ENCODE measurements at regions not wholly inside any gene's neighbourhood (a gene's known extent, or its start where the extent isn't known, plus 50 kb on each side); places are given as distances from the start of the nearest gene placed in this dataset.

DNA sequence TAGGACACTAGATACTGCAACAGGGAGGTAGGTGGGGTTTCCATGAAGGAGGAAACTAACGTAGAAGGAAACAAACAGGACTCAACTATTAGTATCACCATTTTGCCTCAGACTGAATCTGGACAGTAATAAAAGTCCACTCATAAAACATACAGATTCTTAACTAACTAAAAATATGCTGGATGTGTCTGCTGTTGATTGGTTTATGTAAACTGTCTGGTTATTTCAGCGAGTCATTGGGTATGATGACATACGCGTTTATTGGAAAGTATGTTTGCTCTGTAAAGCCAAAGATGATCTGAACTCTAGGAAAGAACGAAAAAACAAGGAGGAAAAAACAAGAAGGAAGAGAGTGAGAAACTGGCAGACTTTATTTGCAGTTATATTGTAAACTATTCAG, 1816.1 kb upstream of the LRRTM1 start (continued):
- TF ChIP-seq MEIS1 (CRISPR knock-in tag; IDR thresholded peaks at IDR 0.05; ENCODE audit: borderline replicate concordance): no peak

DNA sequence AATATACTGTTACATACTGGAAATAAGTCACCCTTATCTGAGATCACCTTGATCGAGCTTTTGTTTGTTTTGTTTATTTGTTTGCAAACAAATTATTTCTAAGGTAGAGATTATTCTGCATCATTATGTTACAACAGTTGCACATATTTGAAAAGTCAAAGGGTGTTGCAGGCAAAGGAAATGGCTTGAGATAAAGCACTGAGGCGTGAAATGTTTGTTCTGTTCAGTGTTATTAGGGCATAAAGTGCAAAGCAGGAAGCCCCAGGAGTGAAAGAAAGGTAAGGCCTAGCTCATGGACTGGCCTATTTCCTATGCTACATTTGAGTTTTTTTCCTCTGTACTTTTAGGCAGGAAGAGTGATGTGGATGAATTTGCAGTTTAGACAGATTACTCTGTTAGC, 1815.6 kb upstream of the LRRTM1 start:
- ChIA-PET POLR2A (no interaction called here), CTCF (interaction anchor here (0.6 to 0.7 kb wide), 2 partner anchors 96 to 1276 kb away, joined by 3 to 4 read pairs; no protein-coding TSS in a partner anchor)
- Histone ChIP-seq H3K9me3 (ENCODE audit: control insufficient read depth, insufficient read depth, low read depth, low read length) (no peaks in the 10 kb centered on the region), H3K4me1 (ENCODE audit: control insufficient read depth, insufficient read depth, low read length) (no peaks in the 10 kb centered on the region), H3K4me3 (ENCODE audit: low read depth, low read length) (no peak overlapping the region), H3K36me3 (ENCODE audit: control insufficient read depth in 2 of 2, insufficient read depth in 1 of 2, low read length in 2 of 2) (no peaks in the 10 kb centered on the region), H3K27ac (ENCODE audit: extremely low read depth, low read depth, low read length) (no peak overlapping the region)
- TF ChIP-seq ZNF791 (tag by site-specific recombination; IDR thresholded peaks at IDR 0.05): no peak
- TF ChIP-seq, protein P1, sequence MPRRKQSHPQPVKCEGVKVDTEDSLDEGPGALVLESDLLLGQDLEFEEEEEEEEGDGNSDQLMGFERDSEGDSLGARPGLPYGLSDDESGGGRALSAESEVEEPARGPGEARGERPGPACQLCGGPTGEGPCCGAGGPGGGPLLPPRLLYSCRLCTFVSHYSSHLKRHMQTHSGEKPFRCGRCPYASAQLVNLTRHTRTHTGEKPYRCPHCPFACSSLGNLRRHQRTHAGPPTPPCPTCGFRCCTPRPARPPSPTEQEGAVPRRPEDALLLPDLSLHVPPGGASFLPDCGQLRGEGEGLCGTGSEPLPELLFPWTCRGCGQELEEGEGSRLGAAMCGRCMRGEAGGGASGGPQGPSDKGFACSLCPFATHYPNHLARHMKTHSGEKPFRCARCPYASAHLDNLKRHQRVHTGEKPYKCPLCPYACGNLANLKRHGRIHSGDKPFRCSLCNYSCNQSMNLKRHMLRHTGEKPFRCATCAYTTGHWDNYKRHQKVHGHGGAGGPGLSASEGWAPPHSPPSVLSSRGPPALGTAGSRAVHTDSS (tag by site-specific recombination; IDR thresholded peaks at IDR 0.05): no peak
- no peak for TF ChIP-seq ZNF404 (tag by site-specific recombination; IDR thresholded peaks at IDR 0.05)
- no peak for TF ChIP-seq ZNF37A (tag by site-specific recombination; IDR thresholded peaks at IDR 0.05)
- TF ChIP-seq, protein P2, sequence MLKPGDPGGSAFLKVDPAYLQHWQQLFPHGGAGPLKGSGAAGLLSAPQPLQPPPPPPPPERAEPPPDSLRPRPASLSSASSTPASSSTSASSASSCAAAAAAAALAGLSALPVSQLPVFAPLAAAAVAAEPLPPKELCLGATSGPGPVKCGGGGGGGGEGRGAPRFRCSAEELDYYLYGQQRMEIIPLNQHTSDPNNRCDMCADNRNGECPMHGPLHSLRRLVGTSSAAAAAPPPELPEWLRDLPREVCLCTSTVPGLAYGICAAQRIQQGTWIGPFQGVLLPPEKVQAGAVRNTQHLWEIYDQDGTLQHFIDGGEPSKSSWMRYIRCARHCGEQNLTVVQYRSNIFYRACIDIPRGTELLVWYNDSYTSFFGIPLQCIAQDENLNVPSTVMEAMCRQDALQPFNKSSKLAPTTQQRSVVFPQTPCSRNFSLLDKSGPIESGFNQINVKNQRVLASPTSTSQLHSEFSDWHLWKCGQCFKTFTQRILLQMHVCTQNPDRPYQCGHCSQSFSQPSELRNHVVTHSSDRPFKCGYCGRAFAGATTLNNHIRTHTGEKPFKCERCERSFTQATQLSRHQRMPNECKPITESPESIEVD (tag by site-specific recombination; IDR thresholded peaks at IDR 0.05): no peak
- TF ChIP-seq ZNF76 (tag by site-specific recombination; IDR thresholded peaks at IDR 0.05; ENCODE audit: borderline replicate concordance, low read depth): no peak

DNA sequence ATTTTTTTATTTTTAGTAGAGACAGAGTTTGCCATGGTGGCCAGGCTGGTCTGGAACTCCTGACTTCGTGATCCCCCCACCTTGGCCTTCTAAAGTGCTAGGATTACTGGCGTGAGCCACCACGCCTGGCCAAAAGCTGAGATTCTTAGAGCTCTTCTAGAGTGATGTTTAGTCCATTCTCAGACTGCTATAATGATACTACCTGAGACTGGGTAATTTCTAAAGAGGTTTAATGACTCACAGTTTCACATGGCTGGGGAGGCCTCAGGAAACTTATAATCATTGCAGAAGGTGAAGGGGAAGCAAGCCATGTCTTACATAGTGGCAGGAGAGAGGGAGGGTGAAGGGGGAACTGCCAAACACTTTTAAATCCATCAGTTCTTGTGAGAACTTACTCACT, 1804.9 kb upstream of the LRRTM1 start:
- ChIA-PET POLR2A (no interaction called here), CTCF (no interaction called here)
- Histone ChIP-seq H3K4me1 (ENCODE audit: control insufficient read depth, insufficient read depth, low read length) (no peaks in the 10 kb centered on the region), H3K36me3 (ENCODE audit: control insufficient read depth in 2 of 2, insufficient read depth in 1 of 2, low read length in 2 of 2) (no peaks in the 10 kb centered on the region), H3K27ac (ENCODE audit: extremely low read depth, low read depth, low read length) (no peak overlapping the region), H3K4me3 (ENCODE audit: low read depth, low read length) (no peak overlapping the region), H3K9me3 (ENCODE audit: control insufficient read depth, insufficient read depth, low read depth, low read length) (no peaks in the 10 kb centered on the region)
- TF ChIP-seq ZNF610 (tag by site-specific recombination; IDR thresholded peaks at IDR 0.05; ENCODE audit: borderline replicate concordance): no peak
- no peak for TF ChIP-seq ZNF146 (tag by site-specific recombination; IDR thresholded peaks at IDR 0.05)
- no peak for TF ChIP-seq ZNF48 (tag by site-specific recombination; IDR thresholded peaks at IDR 0.05)
- TF ChIP-seq, protein P3, sequence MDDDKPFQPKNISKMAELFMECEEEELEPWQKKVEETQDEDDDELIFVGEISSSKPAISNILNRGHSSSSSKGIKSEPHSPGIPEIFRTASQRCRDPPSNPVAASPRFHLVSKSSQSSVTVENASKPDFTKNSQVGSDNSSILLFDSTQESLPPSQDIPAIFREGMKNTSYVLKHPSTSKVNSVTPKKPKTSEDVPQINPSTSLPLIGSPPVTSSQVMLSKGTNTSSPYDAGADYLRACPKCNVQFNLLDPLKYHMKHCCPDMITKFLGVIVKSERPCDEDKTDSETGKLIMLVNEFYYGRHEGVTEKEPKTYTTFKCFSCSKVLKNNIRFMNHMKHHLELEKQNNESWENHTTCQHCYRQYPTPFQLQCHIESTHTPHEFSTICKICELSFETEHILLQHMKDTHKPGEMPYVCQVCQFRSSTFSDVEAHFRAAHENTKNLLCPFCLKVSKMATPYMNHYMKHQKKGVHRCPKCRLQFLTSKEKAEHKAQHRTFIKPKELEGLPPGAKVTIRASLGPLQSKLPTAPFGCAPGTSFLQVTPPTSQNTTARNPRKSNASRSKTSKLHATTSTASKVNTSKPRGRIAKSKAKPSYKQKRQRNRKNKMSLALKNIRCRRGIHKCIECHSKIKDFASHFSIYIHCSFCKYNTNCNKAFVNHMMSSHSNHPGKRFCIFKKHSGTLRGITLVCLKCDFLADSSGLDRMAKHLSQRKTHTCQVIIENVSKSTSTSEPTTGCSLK (tag by site-specific recombination; IDR thresholded peaks at IDR 0.05): no peak
- TF ChIP-seq ZNF37A (tag by site-specific recombination; IDR thresholded peaks at IDR 0.05): no peak
- no peak for TF ChIP-seq SCRT2 (tag by site-specific recombination; IDR thresholded peaks at IDR 0.05)
- no peak for TF ChIP-seq ZNF132 (tag by site-specific recombination; IDR thresholded peaks at IDR 0.05; ENCODE audit: borderline replicate concordance)
- no peak for TF ChIP-seq ZFP41 (tag by site-specific recombination; IDR thresholded peaks at IDR 0.05; ENCODE audit: borderline replicate concordance)
- TF ChIP-seq, protein P4, sequence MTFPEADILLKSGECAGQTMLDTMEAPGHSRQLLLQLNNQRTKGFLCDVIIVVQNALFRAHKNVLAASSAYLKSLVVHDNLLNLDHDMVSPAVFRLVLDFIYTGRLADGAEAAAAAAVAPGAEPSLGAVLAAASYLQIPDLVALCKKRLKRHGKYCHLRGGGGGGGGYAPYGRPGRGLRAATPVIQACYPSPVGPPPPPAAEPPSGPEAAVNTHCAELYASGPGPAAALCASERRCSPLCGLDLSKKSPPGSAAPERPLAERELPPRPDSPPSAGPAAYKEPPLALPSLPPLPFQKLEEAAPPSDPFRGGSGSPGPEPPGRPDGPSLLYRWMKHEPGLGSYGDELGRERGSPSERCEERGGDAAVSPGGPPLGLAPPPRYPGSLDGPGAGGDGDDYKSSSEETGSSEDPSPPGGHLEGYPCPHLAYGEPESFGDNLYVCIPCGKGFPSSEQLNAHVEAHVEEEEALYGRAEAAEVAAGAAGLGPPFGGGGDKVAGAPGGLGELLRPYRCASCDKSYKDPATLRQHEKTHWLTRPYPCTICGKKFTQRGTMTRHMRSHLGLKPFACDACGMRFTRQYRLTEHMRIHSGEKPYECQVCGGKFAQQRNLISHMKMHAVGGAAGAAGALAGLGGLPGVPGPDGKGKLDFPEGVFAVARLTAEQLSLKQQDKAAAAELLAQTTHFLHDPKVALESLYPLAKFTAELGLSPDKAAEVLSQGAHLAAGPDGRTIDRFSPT (tag by site-specific recombination; IDR thresholded peaks at IDR 0.05): no peak
- TF ChIP-seq ZNF248 (tag by site-specific recombination; IDR thresholded peaks at IDR 0.05): no peak
- TF ChIP-seq, protein P5, sequence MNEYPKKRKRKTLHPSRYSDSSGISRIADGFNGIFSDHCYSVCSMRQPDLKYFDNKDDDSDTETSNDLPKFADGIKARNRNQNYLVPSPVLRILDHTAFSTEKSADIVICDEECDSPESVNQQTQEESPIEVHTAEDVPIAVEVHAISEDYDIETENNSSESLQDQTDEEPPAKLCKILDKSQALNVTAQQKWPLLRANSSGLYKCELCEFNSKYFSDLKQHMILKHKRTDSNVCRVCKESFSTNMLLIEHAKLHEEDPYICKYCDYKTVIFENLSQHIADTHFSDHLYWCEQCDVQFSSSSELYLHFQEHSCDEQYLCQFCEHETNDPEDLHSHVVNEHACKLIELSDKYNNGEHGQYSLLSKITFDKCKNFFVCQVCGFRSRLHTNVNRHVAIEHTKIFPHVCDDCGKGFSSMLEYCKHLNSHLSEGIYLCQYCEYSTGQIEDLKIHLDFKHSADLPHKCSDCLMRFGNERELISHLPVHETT (tag by site-specific recombination; IDR thresholded peaks at IDR 0.05): no peak
- TF ChIP-seq, protein P6, sequence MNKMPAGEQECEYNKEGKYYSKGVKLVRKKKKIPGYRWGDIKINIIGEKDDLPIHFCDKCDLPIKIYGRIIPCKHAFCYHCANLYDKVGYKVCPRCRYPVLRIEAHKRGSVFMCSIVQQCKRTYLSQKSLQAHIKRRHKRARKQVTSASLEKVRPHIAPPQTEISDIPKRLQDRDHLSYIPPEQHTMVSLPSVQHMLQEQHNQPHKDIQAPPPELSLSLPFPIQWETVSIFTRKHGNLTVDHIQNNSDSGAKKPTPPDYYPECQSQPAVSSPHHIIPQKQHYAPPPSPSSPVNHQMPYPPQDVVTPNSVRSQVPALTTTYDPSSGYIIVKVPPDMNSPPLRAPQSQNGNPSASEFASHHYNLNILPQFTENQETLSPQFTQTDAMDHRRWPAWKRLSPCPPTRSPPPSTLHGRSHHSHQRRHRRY (tag by site-specific recombination; IDR thresholded peaks at IDR 0.05): no peak
- no peak for TF ChIP-seq SP3 (tag by site-specific recombination; IDR thresholded peaks at IDR 0.05)
- TF ChIP-seq ZNF433 (tag by site-specific recombination; IDR thresholded peaks at IDR 0.05; ENCODE audit: low read depth): no peak
- no peak for TF ChIP-seq ZNF16 (tag by site-specific recombination; IDR thresholded peaks at IDR 0.05; ENCODE audit: low read depth)
- TF ChIP-seq ZNF571 (tag by site-specific recombination; IDR thresholded peaks at IDR 0.05): no peak
- no peak for TF ChIP-seq ZNF549 (tag by site-specific recombination; IDR thresholded peaks at IDR 0.05)

Data from HEK293 (cell line).